ENCODE measurements at regions not wholly inside any gene's neighbourhood (a gene's known extent, or its start where the extent isn't known, plus 50 kb on each side); places are given as distances from the start of the nearest gene placed in this dataset.

GRCh38 chr1:55359611-55360010, 144.4 kb upstream of the USP24 start:
- intact Hi-C loops (cut with micrococcal nuclease): no loop called here

- intact Hi-C loops (cut with micrococcal nuclease): no loop called here
Observed at GRCh38 chr1:55358581-55358980, 143.4 kb upstream of the USP24 start.

GRCh38 chr1:55355549-55355948, 140.4 kb upstream of the USP24 start:
- intact Hi-C loops (cut with micrococcal nuclease): no loop called here

GRCh38 chr1:55353707-55354620, 138.8 kb upstream of the USP24 start:
- intact Hi-C loops (cut with micrococcal nuclease): no loop called here

GRCh38 chr1:55352811-55353180, 137.6 kb upstream of the USP24 start:
- intact Hi-C loops (cut with micrococcal nuclease): no loop called here

GRCh38 chr1:55352080-55352810, 137.1 kb upstream of the USP24 start:
- intact Hi-C loops (cut with micrococcal nuclease): no loop called here

- intact Hi-C loops (cut with micrococcal nuclease): no loop called here
Observed at GRCh38 chr1:55348356-55348755, 133.2 kb upstream of the USP24 start.

- intact Hi-C loops (cut with micrococcal nuclease): no loop called here
Observed at GRCh38 chr1:55347866-55348265, 132.7 kb upstream of the USP24 start.

- intact Hi-C loops (cut with micrococcal nuclease): no loop called here
Observed at GRCh38 chr1:55347041-55347440, 131.9 kb upstream of the USP24 start.

GRCh38 chr1:55346586-55346985, 131.4 kb upstream of the USP24 start:
- intact Hi-C loops (cut with micrococcal nuclease): no loop called here

GRCh38 chr1:55339681-55340080, 124.5 kb upstream of the USP24 start:
- intact Hi-C loops (cut with micrococcal nuclease): loop anchor here (2.0 kb wide), 3 partner anchors 55 to 267 kb away; no protein-coding TSS in a partner anchor

- intact Hi-C loops (cut with micrococcal nuclease): loop anchor here (1.0 to 2.0 kb wide), 5 partner anchors 54 to 393 kb away; no protein-coding TSS in a partner anchor
Observed at GRCh38 chr1:55338448-55338820, 123.3 kb upstream of the USP24 start.

- intact Hi-C loops (cut with micrococcal nuclease): loop anchor here (1.0 to 2.0 kb wide), 5 partner anchors 53 to 393 kb away; no protein-coding TSS in a partner anchor
Observed at GRCh38 chr1:55337801-55338447, 122.8 kb upstream of the USP24 start.

- intact Hi-C loops (cut with micrococcal nuclease): no loop called here
Observed at GRCh38 chr1:55334797-55335196, 119.6 kb upstream of the USP24 start.

- intact Hi-C loops (cut with micrococcal nuclease): no loop called here
Observed at GRCh38 chr1:55334160-55334559, 119.0 kb upstream of the USP24 start.

GRCh38 chr1:55333461-55333860, 118.3 kb upstream of the USP24 start:
- intact Hi-C loops (cut with micrococcal nuclease): no loop called here

- intact Hi-C loops (cut with micrococcal nuclease): no loop called here
Observed at GRCh38 chr1:55331351-55331750, 116.2 kb upstream of the USP24 start.

- intact Hi-C loops (cut with micrococcal nuclease): no loop called here
Observed at GRCh38 chr1:55329808-55330432, 114.8 kb upstream of the USP24 start.

- intact Hi-C loops (cut with micrococcal nuclease): no loop called here
Observed at GRCh38 chr1:55329091-55329490, 113.9 kb upstream of the USP24 start.

GRCh38 chr1:55326496-55327243, 111.5 kb upstream of the USP24 start:
- intact Hi-C loops (cut with micrococcal nuclease): no loop called here

- intact Hi-C loops (cut with micrococcal nuclease): no loop called here
Observed at GRCh38 chr1:55323760-55324159, 108.6 kb upstream of the USP24 start.
